A549 (cell line): ENCODE measurements at regions not wholly inside any gene's neighbourhood (a gene's known extent, or its start where the extent isn't known, plus 50 kb on each side); places are given as distances from the start of the nearest gene placed in this dataset.

ENCODE experiments used
- ATAC-seq, 2 experiments: fragments of 200-7000 bp in 1 of 2; fragments of >200 bp in 1 of 2; cut with Nextera tagmentation in 1 of 2; cut with Tn5 transposase in 1 of 2; 3 replicates each; pipeline versions ENCODE4 v1.8.0 to v1.9.1; 2018 to 2020; ENCODE audit warnings: mild to moderate bottlenecking in 1 of 2, moderate library complexity in 1 of 2
- CTCF ChIA-PET: fragments of 300-600 bp; sonication (Branson Sonifier 250); formaldehyde crosslinking; extraction: SDS; loops from one replicate; lab custom pipeline; 2021; ENCODE audit warnings: antibody characterized with exemption, inconsistent platforms; lab: Yijun Ruan, JAX
- POLR2A ChIA-PET: fragments of 350-600 bp; formaldehyde crosslinking; extraction: SDS; loops from one replicate; lab custom pipeline; 2021; ENCODE audit warnings: antibody characterized with exemption, inconsistent platforms; lab: Yijun Ruan, JAX
- DNase-seq, 2 experiments: peaks; one replicate each; pipeline versions ENCODE4 v3.0.0 to v3.0.0-alpha.2; 2011 to 2016; ENCODE audit warnings: low read depth in 1 of 2, low spot score in 1 of 2
- FAIRE-seq: peaks from 2 replicates; lab custom pipeline; 2011; peaks lifted over from hg19 to GRCh38; lab: Jason Lieb, UNC
- H3K27ac ChIP-seq, 2 experiments: fragments of >200 bp; sonication (Bioruptor Twin); formaldehyde crosslinking; 3 replicates each; pipeline ENCODE4 v1.5.1; 2016 to 2017
- H3K4me1 ChIP-seq: fragments of >200 bp; sonication (Bioruptor Twin); formaldehyde crosslinking; 3 replicates; pipeline ENCODE4 v1.6.1; 2016
- H3K4me2 ChIP-seq: fragments of >200 bp; sonication (Bioruptor Twin); formaldehyde crosslinking; 3 replicates; pipeline ENCODE4 v1.6.1; 2016
- H3K4me3 ChIP-seq: fragments of >200 bp; sonication (Bioruptor Twin); formaldehyde crosslinking; 3 replicates; pipeline ENCODE4 v1.5.1; 2016
- H3K9me3 ChIP-seq: fragments of >200 bp; sonication (Bioruptor Twin); formaldehyde crosslinking; 3 replicates; pipeline ENCODE4 v1.6.1; 2016
- BCL3 ChIP-seq: fragments of >200 bp; sonication (Bioruptor Twin); formaldehyde crosslinking; IDR thresholded peaks from 3 replicates; pipeline ENCODE4 v1.6.1; 2016
- CBX2 ChIP-seq: fragments of 200-600 bp; sonication (generic); IDR thresholded peaks from 2 replicates; pipeline ENCODE4 v1.6.1; 2016; ENCODE audit warnings: low read depth, mild to moderate bottlenecking, borderline replicate concordance
- CEBPB ChIP-seq, 2 experiments: fragments of >200 bp in 1 of 2; sonication (Bioruptor Twin) in 1 of 2; formaldehyde crosslinking in 1 of 2; IDR thresholded peaks; 2 replicates each; pipeline ENCODE4 v1.6.1; 2012 to 2016
- CTCF ChIP-seq: fragments of >200 bp; sonication (Bioruptor Twin); formaldehyde crosslinking; IDR thresholded peaks from 3 replicates; pipeline ENCODE4 v1.5.1; 2016
- EHMT2 ChIP-seq: fragments of 200-600 bp; sonication (generic); IDR thresholded peaks from 2 replicates; pipeline ENCODE4 v1.6.1; 2016; ENCODE audit warnings: antibody characterized with exemption, low read depth, mild to moderate bottlenecking, moderate library complexity
- ELK1 ChIP-seq: fragments of 150-350 bp; IDR thresholded peaks from 2 replicates; pipeline ENCODE4 v1.6.1; 2014; ENCODE audit warnings: low read depth, mild to moderate bottlenecking, low read length
- EP300 ChIP-seq, 2 experiments: fragments of >200 bp; sonication (Bioruptor Twin); formaldehyde crosslinking; IDR thresholded peaks; 2 replicates in 1 of 2; 3 replicates in 1 of 2; pipeline ENCODE4 v1.6.1; 2016 to 2017
- FOXS1 ChIP-seq: fragments of 250-450 bp; sonication (Bioruptor Pico); IDR thresholded peaks from 2 replicates; pipeline ENCODE4 v1.5.0; 2020; ENCODE audit warnings: mild to moderate bottlenecking, moderate library complexity
- HMGXB4 ChIP-seq: fragments of 250-450 bp; sonication (Bioruptor Pico); IDR thresholded peaks from 2 replicates; pipeline ENCODE4 v1.5.0; 2021; ENCODE audit warnings: mild to moderate bottlenecking, moderate library complexity, borderline replicate concordance
- HOXA7 ChIP-seq: fragments of 250-450 bp; sonication (Bioruptor Pico); IDR thresholded peaks from 2 replicates; pipeline ENCODE4 v1.5.0; 2020; ENCODE audit warnings: mild to moderate bottlenecking, moderate library complexity
- HOXB13 ChIP-seq: fragments of 250-450 bp; sonication (Bioruptor Pico); IDR thresholded peaks from 2 replicates; pipeline ENCODE4 v1.5.0; 2020; ENCODE audit warnings: low read depth, mild to moderate bottlenecking, moderate library complexity
- JUN ChIP-seq, 2 experiments: fragments of >200 bp; sonication (Bioruptor Twin); formaldehyde crosslinking; IDR thresholded peaks; 2 replicates in 1 of 2; 3 replicates in 1 of 2; pipeline ENCODE4 v1.6.1; 2016 to 2017
- JUNB ChIP-seq: fragments of >200 bp; sonication (Bioruptor Twin); formaldehyde crosslinking; IDR thresholded peaks from 2 replicates; pipeline ENCODE4 v1.6.1; 2016
- NFE2L2 ChIP-seq: fragments of 150-350 bp; conservative IDR thresholded peaks from 2 replicates; pipeline ENCODE4 v1.6.1; 2014; ENCODE audit warnings: low read length
- PBX3 ChIP-seq: IDR thresholded peaks from 2 replicates; pipeline ENCODE4 v1.6.1; 2012
- REST ChIP-seq: fragments of 200-600 bp; sonication (generic); IDR thresholded peaks from 2 replicates; pipeline ENCODE4 v1.6.1; 2016; ENCODE audit warnings: antibody characterized with exemption, mild to moderate bottlenecking, moderate library complexity
- SMC3 ChIP-seq: fragments of >200 bp; sonication (Bioruptor Twin); formaldehyde crosslinking; IDR thresholded peaks from 3 replicates; pipeline ENCODE4 v1.6.1; 2018; ENCODE audit warnings: inconsistent platforms
- TP53 ChIP-seq: fragments of 250-450 bp; sonication (Bioruptor Pico); IDR thresholded peaks from 2 replicates; pipeline ENCODE4 v1.5.0; 2021; ENCODE audit warnings: mild to moderate bottlenecking, moderate library complexity
- USF2 ChIP-seq: fragments of 450-650 bp; IDR thresholded peaks from 2 replicates; pipeline ENCODE4 v1.6.1; 2014; ENCODE audit warnings: antibody characterized with exemption
- ZNF302 ChIP-seq: fragments of 250-450 bp; sonication (Bioruptor Pico); IDR thresholded peaks from 2 replicates; pipeline ENCODE4 v1.9.0; 2021; ENCODE audit warnings: inconsistent platforms, mild to moderate bottlenecking, moderate library complexity
- WGBS: methylation state at CpG from one replicate; pipeline ENCODE4 v1.1.6; 2017; ENCODE audit errors: missing lambda C conversion rate; 5-methylcytosine and 5-hydroxymethylcytosine counted together

- Histone ChIP-seq H3K4me2 (no peak overlapping the region), H3K4me3 (no peak overlapping the region), H3K9me3 (no peaks in the 10 kb centered on the region), H3K27ac (no peak overlapping the region), H3K4me1 (no peaks in the 10 kb centered on the region)
- ChIA-PET CTCF (no interaction called here), POLR2A (no interaction called here)
- DNase-seq: no peak
- no peak for FAIRE-seq
- WGBS: 5% methylated on average over 5 of the region's 8 CpGs
- no peak for ATAC-seq
- no peak for TF ChIP-seq CBX2
- TF ChIP-seq JUNB: no peak
- no peak for TF ChIP-seq TP53 (CRISPR knock-in tag)
- TF ChIP-seq HOXB13 (CRISPR knock-in tag): no peak
- no peak for TF ChIP-seq REST
- no peak for TF ChIP-seq NFE2L2
- no peak for TF ChIP-seq FOXS1
- TF ChIP-seq EHMT2: no peak
- TF ChIP-seq BCL3: no peak
- TF ChIP-seq USF2: no peak
- TF ChIP-seq EP300 (IDR thresholded peaks at IDR 0.05): no peak
Measured at GRCh38 chr1:5526385-5526750, 465.9 kb downstream of the NPHP4 start.

- Histone ChIP-seq H3K4me1 (no peaks in the 10 kb centered on the region), H3K4me3 (no peak overlapping the region), H3K27ac (no peak overlapping the region), H3K4me2 (no peak overlapping the region), H3K9me3 (no peaks in the 10 kb centered on the region)
- DNase-seq (no peak), FAIRE-seq (no peak), ATAC-seq (no peak)
- ChIA-PET CTCF (no interaction called here), POLR2A (no interaction called here)
- 70% methylated on average over 22 of the region's 27 CpGs for WGBS
- TF ChIP-seq CTCF (no peak), CEBPB (IDR thresholded peaks at IDR 0.05) (no peak), HOXA7 (CRISPR knock-in tag) (no peak)
Measured at GRCh38 chr1:5525597-5526384, 466.4 kb downstream of the NPHP4 start.

GRCh38 chr1:5522531-5523145, 469.6 kb downstream of the NPHP4 start:
- no peak for TF ChIP-seq HMGXB4 (CRISPR knock-in tag)
- no peak for TF ChIP-seq PBX3
- TF ChIP-seq ELK1: no peak
- no peak for TF ChIP-seq JUN (IDR thresholded peaks at IDR 0.05)
- TF ChIP-seq ZNF302 (CRISPR knock-in tag): no peak
- TF ChIP-seq SMC3: no peak
- Histone ChIP-seq H3K27ac (no peak overlapping the region), H3K4me1 (no peaks in the 10 kb centered on the region), H3K4me3 (no peak overlapping the region), H3K4me2 (no peak overlapping the region), H3K9me3 (no peaks in the 10 kb centered on the region)
- ChIA-PET CTCF (interaction anchor here (0.7 to 1.9 kb wide), 2 partner anchors 8 to 13 kb away, joined by 3 to 9 read pairs; no protein-coding TSS in a partner anchor), POLR2A (no interaction called here)
- DNase-seq: no peak
- ATAC-seq: no peak
- WGBS: 2% methylated on average over 12 of the region's 14 CpGs
- no peak for FAIRE-seq
